H9 (cell line): ENCODE measurements at regions not wholly inside any gene's neighbourhood (a gene's known extent, or its start where the extent isn't known, plus 50 kb on each side); places are given as distances from the start of the nearest gene placed in this dataset.

Source experiments
- DNase-seq: peaks from one replicate; pipeline ENCODE4 v3.0.0-alpha.2; 2017
- H2AFZ ChIP-seq: one replicate; pipeline ENCODE4 v1.6.1; 2013; ENCODE audit warnings: mild to moderate bottlenecking, low read length, control low read depth, moderate library complexity
- H2AK5ac ChIP-seq: 2 replicates; pipeline ENCODE4 v1.6.1; 2013; ENCODE audit warnings: low read length, control low read depth, mixed read lengths; ENCODE audit not compliant: insufficient read length
- H2BK120ac ChIP-seq: one replicate; pipeline ENCODE4 v1.6.1; 2013; ENCODE audit warnings: low read depth, mild to moderate bottlenecking, low read length, control low read depth, inconsistent platforms; ENCODE audit not compliant: poor library complexity, severe bottlenecking
- H2BK12ac ChIP-seq: 2 replicates; pipeline ENCODE4 v1.6.1; 2013; ENCODE audit warnings: low read length, control low read depth, mixed read lengths, low read depth; ENCODE audit not compliant: insufficient read length
- H2BK15ac ChIP-seq: 2 replicates; pipeline ENCODE4 v1.6.1; 2013; ENCODE audit warnings: low read depth, low read length, control low read depth
- H2BK20ac ChIP-seq: one replicate; pipeline ENCODE4 v1.6.1; 2013; ENCODE audit warnings: low read depth, mild to moderate bottlenecking, low read length, control low read depth, inconsistent platforms; ENCODE audit not compliant: poor library complexity, severe bottlenecking
- H2BK5ac ChIP-seq: 2 replicates; pipeline ENCODE4 v1.6.1; 2013; ENCODE audit warnings: low read length, control low read depth, mixed read lengths; ENCODE audit not compliant: insufficient read length
- H3K14ac ChIP-seq: 2 replicates; pipeline ENCODE4 v1.6.1; 2013; ENCODE audit warnings: low read length, control low read depth; ENCODE audit not compliant: insufficient read depth
- H3K18ac ChIP-seq: 2 replicates; pipeline ENCODE4 v1.6.1; 2013; ENCODE audit warnings: low read depth, mild to moderate bottlenecking, mixed read lengths, low read length, control low read depth; ENCODE audit not compliant: insufficient read length
- H3K23ac ChIP-seq: 2 replicates; pipeline ENCODE4 v1.6.1; 2013; ENCODE audit warnings: low read length, control low read depth, mixed read lengths, low read depth; ENCODE audit not compliant: insufficient read length
- H3K23me2 ChIP-seq: 2 replicates; pipeline ENCODE4 v1.6.1; 2013; ENCODE audit warnings: low read depth, mild to moderate bottlenecking, mixed read lengths, low read length, control low read depth; ENCODE audit not compliant: insufficient read length, poor library complexity, severe bottlenecking
- H3K27ac ChIP-seq: 2 replicates; pipeline ENCODE4 v1.5.1; 2013; ENCODE audit warnings: low read length, control low read depth, mixed read lengths, low read depth; ENCODE audit not compliant: insufficient read length
- H3K27me3 ChIP-seq: 2 replicates; pipeline ENCODE4 v1.6.1; 2013; ENCODE audit warnings: low read length, control low read depth, inconsistent platforms; ENCODE audit not compliant: insufficient read depth
- H3K4ac ChIP-seq: 2 replicates; pipeline ENCODE4 v1.6.1; 2013; ENCODE audit warnings: low read depth, mild to moderate bottlenecking, control low read depth, inconsistent platforms, low read length, moderate library complexity
- H3K4me1 ChIP-seq: 2 replicates; pipeline ENCODE4 v1.6.1; 2013; ENCODE audit warnings: low read length, control low read depth, inconsistent platforms; ENCODE audit not compliant: insufficient read depth
- H3K4me2 ChIP-seq: 2 replicates; pipeline ENCODE4 v1.6.1; 2013; ENCODE audit warnings: low read length, control low read depth, mixed read lengths; ENCODE audit not compliant: insufficient read length, insufficient read depth
- H3K56ac ChIP-seq: 2 replicates; pipeline ENCODE4 v1.6.1; 2013; ENCODE audit warnings: low read depth, mild to moderate bottlenecking, mixed read lengths, low read length, control low read depth; ENCODE audit not compliant: insufficient read length
- H3K79me1 ChIP-seq: 2 replicates; pipeline ENCODE4 v1.6.1; 2013; ENCODE audit warnings: low read depth, mild to moderate bottlenecking, moderate library complexity, low read length, control low read depth, inconsistent platforms; ENCODE audit not compliant: insufficient read depth, poor library complexity, severe bottlenecking
- H3K79me2 ChIP-seq: 2 replicates; pipeline ENCODE4 v1.6.1; 2013; ENCODE audit warnings: low read length, control low read depth, inconsistent platforms; ENCODE audit not compliant: insufficient read depth
- H3K9ac ChIP-seq: 2 replicates; pipeline ENCODE4 v1.6.1; 2013; ENCODE audit warnings: low read length, control low read depth, mixed read lengths; ENCODE audit not compliant: insufficient read length; ENCODE audit errors: extremely low read depth
- H3K9me3 ChIP-seq: one replicate; pipeline ENCODE4 v1.6.1; 2013; ENCODE audit warnings: low read depth, low read length, inconsistent platforms; ENCODE audit not compliant: control insufficient read depth
- H3T11ph ChIP-seq: one replicate; pipeline ENCODE4 v1.6.1; 2013; ENCODE audit warnings: mild to moderate bottlenecking, low read length, control low read depth, inconsistent platforms
- H4K20me1 ChIP-seq: one replicate; pipeline ENCODE4 v1.6.1; 2013; ENCODE audit not compliant: control insufficient read depth, insufficient read length, insufficient read depth
- H4K5ac ChIP-seq: 2 replicates; pipeline ENCODE4 v1.6.1; 2013; ENCODE audit warnings: low read depth, mild to moderate bottlenecking, mixed read lengths, low read length, control low read depth; ENCODE audit not compliant: insufficient read length
- H4K8ac ChIP-seq: replicated peaks from 2 replicates; pipeline ENCODE4 v1.6.1; 2013; ENCODE audit warnings: low read length, control low read depth, mixed read lengths, low read depth; ENCODE audit not compliant: insufficient read length
- H4K91ac ChIP-seq: 2 replicates; pipeline ENCODE4 v1.6.1; 2013; ENCODE audit warnings: low read depth, mild to moderate bottlenecking, moderate library complexity, mixed read lengths, low read length, control low read depth; ENCODE audit not compliant: insufficient read length
- H3K27ac Mint-ChIP-seq, 3 experiments: 2 replicates in 2 of 3; 3 replicates in 1 of 3; pipeline ENCODE4 v1.8.0; 2020 to 2021; ENCODE audit warnings: mixed read lengths in 3 of 3, mild to moderate bottlenecking in 1 of 3, moderate library complexity in 1 of 3
- H3K27me3 Mint-ChIP-seq: 2 replicates; pipeline ENCODE4 v1.8.0; 2021; ENCODE audit warnings: low read depth, mild to moderate bottlenecking, moderate library complexity, mixed read lengths
- H3K36me3 Mint-ChIP-seq, 3 experiments: 2 replicates in 2 of 3; 3 replicates in 1 of 3; pipeline ENCODE4 v1.8.0; 2020 to 2021; ENCODE audit warnings: low read depth in 3 of 3, mixed read lengths in 3 of 3; ENCODE audit not compliant: insufficient read depth in 1 of 3
- H3K4me1 Mint-ChIP-seq, 2 experiments: 2 replicates each; pipeline ENCODE4 v1.8.0; 2020; ENCODE audit warnings: mixed read lengths in 2 of 2
- H3K4me3 Mint-ChIP-seq, 2 experiments: 2 replicates in 1 of 2; 3 replicates in 1 of 2; pipeline ENCODE4 v1.8.0; 2020 to 2021; ENCODE audit warnings: mild to moderate bottlenecking in 2 of 2, mixed read lengths in 2 of 2, moderate library complexity in 1 of 2
- H3K9me3 Mint-ChIP-seq, 2 experiments: 2 replicates in 1 of 2; 3 replicates in 1 of 2; pipeline ENCODE4 v1.8.0; 2020; ENCODE audit warnings: mild to moderate bottlenecking in 2 of 2, mixed read lengths in 2 of 2, moderate library complexity in 1 of 2
- WGBS: extraction: QIAGEN DNeasy Blood & Tissue Kit; methylation state at CpG from one replicate; pipeline ENCODE4 v1.1.7; 2013; ENCODE audit warnings: missing lambda C conversion rate, low lambda C conversion rate, mixed read lengths; ENCODE audit not compliant: insufficient read length; ENCODE audit errors: extremely low coverage; 5-methylcytosine and 5-hydroxymethylcytosine counted together
- TF ChIP-seq, protein P1 (sequence below): fragments of 200-600 bp; sonication (generic); conservative IDR thresholded peaks from 3 replicates; pipeline ENCODE4 v1.8.0; 2021; ENCODE audit warnings: antibody characterized with exemption, mild to moderate bottlenecking

DNA sequence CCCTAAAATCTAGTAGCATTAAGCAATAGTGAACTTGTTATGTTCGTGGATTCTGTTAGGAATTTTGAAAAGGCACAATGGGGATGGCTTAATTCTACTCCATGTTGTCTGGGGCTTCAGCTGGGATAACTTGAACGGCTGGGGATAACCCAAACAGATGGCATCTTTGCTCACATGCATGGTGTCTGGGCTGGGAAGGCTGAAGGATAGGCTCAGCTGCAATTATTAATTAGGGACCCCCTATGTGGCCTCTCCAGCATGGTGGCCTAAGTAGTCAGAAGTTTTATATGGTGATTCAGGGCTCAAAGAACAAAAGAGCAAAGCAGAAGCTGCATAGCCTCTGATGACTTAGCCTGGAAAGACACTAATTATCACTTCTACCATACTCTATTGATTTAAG lies 551.1 kb downstream of the PSAT1 start:
- Histone ChIP-seq H3K4me1 (no peaks in the 10 kb centered on the region), H3K4ac (no peak overlapping the region), H4K8ac (no peak overlapping the region), H2BK20ac (no peak overlapping the region), H3K27ac (no peak overlapping the region), H3K9me3 (no peaks in the 10 kb centered on the region), H3T11ph (no peak overlapping the region), H2BK5ac (no peak overlapping the region), H3K56ac (no peak overlapping the region), H2AFZ (no peak overlapping the region), H3K79me1 (no peaks in the 10 kb centered on the region), H3K14ac (no peak overlapping the region), H2BK12ac (no peak overlapping the region), H4K5ac (no peak overlapping the region), H2AK5ac (no peak overlapping the region), H2BK15ac (no peak overlapping the region), H3K79me2 (no peaks in the 10 kb centered on the region), H3K4me2 (no peak overlapping the region), H3K9ac (no peak overlapping the region), H2BK120ac (no peak overlapping the region), H3K23ac (no peak overlapping the region), H3K27me3 (no peaks in the 10 kb centered on the region), H3K18ac (no peak overlapping the region), H4K91ac (no peak overlapping the region), H4K20me1 (no peaks in the 10 kb centered on the region), H3K23me2 (no peaks in the 10 kb centered on the region)
- TF ChIP-seq, protein P1, sequence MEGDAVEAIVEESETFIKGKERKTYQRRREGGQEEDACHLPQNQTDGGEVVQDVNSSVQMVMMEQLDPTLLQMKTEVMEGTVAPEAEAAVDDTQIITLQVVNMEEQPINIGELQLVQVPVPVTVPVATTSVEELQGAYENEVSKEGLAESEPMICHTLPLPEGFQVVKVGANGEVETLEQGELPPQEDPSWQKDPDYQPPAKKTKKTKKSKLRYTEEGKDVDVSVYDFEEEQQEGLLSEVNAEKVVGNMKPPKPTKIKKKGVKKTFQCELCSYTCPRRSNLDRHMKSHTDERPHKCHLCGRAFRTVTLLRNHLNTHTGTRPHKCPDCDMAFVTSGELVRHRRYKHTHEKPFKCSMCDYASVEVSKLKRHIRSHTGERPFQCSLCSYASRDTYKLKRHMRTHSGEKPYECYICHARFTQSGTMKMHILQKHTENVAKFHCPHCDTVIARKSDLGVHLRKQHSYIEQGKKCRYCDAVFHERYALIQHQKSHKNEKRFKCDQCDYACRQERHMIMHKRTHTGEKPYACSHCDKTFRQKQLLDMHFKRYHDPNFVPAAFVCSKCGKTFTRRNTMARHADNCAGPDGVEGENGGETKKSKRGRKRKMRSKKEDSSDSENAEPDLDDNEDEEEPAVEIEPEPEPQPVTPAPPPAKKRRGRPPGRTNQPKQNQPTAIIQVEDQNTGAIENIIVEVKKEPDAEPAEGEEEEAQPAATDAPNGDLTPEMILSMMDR = no peak
- no peak for DNase-seq
- Mint-ChIP-seq H3K36me3 (peaks cover 2 to 19% (median 7%) of the 10 kb centered on the region in 3 experiments), H3K4me1 (no peaks in the 10 kb centered on the region), H3K27ac (no peak overlapping the region), H3K9me3 (peaks cover 18% of the 10 kb centered on the region in 2 experiments), H3K27me3 (no peaks in the 10 kb centered on the region), H3K4me3 (no peak overlapping the region)
- no CpG with 5 or more reads among the region's 2 CpGs for WGBS
